OCI-LY3 (cell line): ENCODE measurements at regions not wholly inside any gene's neighbourhood (a gene's known extent, or its start where the extent isn't known, plus 50 kb on each side); places are given as distances from the start of the nearest gene placed in this dataset.

Experiments
- H2AFZ ChIP-seq: fragments of 200-600, 300-600 bp; shearing (Covaris generic); 2 replicates; pipeline ENCODE4 v1.6.0; 2014; ENCODE audit warnings: antibody characterized with exemption, low read depth, low read length
- H3K27ac ChIP-seq: fragments of 200-600, 300-600 bp; sonication (generic); 2 replicates; pipeline ENCODE4 v1.5.1; 2014; ENCODE audit warnings: mild to moderate bottlenecking, low read length, moderate library complexity, mixed read lengths
- H3K27me3 ChIP-seq: fragments of 200-600, 300-600 bp; sonication (generic); 2 replicates; pipeline ENCODE4 v1.6.1; 2014; ENCODE audit warnings: low read depth, low read length, mixed read lengths
- H3K36me3 ChIP-seq: fragments of 200-600, 300-600 bp; sonication (generic); replicated peaks from 2 replicates; pipeline ENCODE3; 2014; ENCODE audit warnings: low read depth, low read length, mixed read lengths
- H3K4me1 ChIP-seq: fragments of 300-600, 200-600 bp; sonication (generic); 2 replicates; pipeline ENCODE4 v1.6.1; 2014; ENCODE audit warnings: low read length, mixed read lengths
- H3K4me2 ChIP-seq: fragments of 200-600, 300-600 bp; sonication (generic); 2 replicates; pipeline ENCODE4 v1.6.1; 2014; ENCODE audit warnings: low read length, mixed read lengths
- H3K4me3 ChIP-seq: fragments of 300-600, 200-600 bp; sonication (generic); 2 replicates; pipeline ENCODE4 v1.5.1; 2014; ENCODE audit warnings: antibody characterized with exemption, mild to moderate bottlenecking, low read length, moderate library complexity
- H3K79me2 ChIP-seq: fragments of 300-600, 200-600 bp; shearing (Covaris generic); 2 replicates; pipeline ENCODE4 v1.6.1; 2014; ENCODE audit warnings: mild to moderate bottlenecking, low read length, mixed read lengths
- H3K9ac ChIP-seq: fragments of 300-600, 200-600 bp; shearing (Covaris generic); 2 replicates; pipeline ENCODE4 v1.6.0; 2014; ENCODE audit warnings: mild to moderate bottlenecking, low read length, moderate library complexity
- H3K9me3 ChIP-seq: fragments of 200-600, 300-600 bp; shearing (Covaris generic); 2 replicates; pipeline ENCODE4 v1.6.1; 2014; ENCODE audit warnings: low read length, mixed read lengths; ENCODE audit not compliant: insufficient read depth
- H4K20me1 ChIP-seq: fragments of 200-600, 300-600 bp; sonication (generic); 2 replicates; pipeline ENCODE4 v1.6.1; 2016; ENCODE audit warnings: low read length, mixed read lengths; ENCODE audit not compliant: insufficient read depth
- EZH2phosphoT487 ChIP-seq: fragments of 200-600 bp; shearing (Covaris generic); IDR thresholded peaks from 2 replicates; pipeline ENCODE4 v1.6.1; 2018; ENCODE audit warnings: antibody characterized with exemption, mixed run types, low read depth
- TF ChIP-seq, protein P1 (sequence below): fragments of 200-600, 300-600 bp; sonication (generic); IDR thresholded peaks from 2 replicates; pipeline ENCODE4 v1.5.1; 2014; ENCODE audit warnings: antibody characterized with exemption, low read length, low read depth

DNA sequence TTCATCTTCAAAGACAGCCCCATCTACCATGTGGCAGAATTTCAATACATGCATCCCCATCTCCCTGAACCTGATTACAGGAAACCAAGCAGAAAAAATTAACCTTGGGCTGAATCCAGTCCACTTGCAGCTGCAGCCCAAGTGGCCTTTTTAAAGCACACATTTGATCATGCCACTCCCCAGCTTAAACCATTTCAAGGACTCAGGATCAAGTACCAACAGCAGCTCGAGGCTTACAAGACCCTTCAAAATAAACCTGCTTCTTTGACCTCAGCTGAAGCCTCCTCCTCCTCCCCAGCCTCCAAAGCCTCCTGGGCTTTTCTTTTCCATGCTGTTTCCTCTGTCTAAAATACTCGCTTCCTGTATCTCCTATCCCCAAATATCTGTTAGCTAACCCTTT is 50.7 kb upstream of the KIT start:
- Histone ChIP-seq H3K4me2 (no peak overlapping the region), H3K27me3 (no peaks in the 10 kb centered on the region), H3K4me3 (no peak overlapping the region), H2AFZ (no peak overlapping the region), H3K27ac (no peak overlapping the region), H3K4me1 (no peaks in the 10 kb centered on the region), H3K9me3 (no peaks in the 10 kb centered on the region), H3K79me2 (no peaks in the 10 kb centered on the region), H3K9ac (no peak overlapping the region), H4K20me1 (no peaks in the 10 kb centered on the region), H3K36me3 (no peaks in the 10 kb centered on the region)
- TF ChIP-seq EZH2phosphoT487: no peak
- TF ChIP-seq, protein P1, sequence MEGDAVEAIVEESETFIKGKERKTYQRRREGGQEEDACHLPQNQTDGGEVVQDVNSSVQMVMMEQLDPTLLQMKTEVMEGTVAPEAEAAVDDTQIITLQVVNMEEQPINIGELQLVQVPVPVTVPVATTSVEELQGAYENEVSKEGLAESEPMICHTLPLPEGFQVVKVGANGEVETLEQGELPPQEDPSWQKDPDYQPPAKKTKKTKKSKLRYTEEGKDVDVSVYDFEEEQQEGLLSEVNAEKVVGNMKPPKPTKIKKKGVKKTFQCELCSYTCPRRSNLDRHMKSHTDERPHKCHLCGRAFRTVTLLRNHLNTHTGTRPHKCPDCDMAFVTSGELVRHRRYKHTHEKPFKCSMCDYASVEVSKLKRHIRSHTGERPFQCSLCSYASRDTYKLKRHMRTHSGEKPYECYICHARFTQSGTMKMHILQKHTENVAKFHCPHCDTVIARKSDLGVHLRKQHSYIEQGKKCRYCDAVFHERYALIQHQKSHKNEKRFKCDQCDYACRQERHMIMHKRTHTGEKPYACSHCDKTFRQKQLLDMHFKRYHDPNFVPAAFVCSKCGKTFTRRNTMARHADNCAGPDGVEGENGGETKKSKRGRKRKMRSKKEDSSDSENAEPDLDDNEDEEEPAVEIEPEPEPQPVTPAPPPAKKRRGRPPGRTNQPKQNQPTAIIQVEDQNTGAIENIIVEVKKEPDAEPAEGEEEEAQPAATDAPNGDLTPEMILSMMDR: no peak

DNA sequence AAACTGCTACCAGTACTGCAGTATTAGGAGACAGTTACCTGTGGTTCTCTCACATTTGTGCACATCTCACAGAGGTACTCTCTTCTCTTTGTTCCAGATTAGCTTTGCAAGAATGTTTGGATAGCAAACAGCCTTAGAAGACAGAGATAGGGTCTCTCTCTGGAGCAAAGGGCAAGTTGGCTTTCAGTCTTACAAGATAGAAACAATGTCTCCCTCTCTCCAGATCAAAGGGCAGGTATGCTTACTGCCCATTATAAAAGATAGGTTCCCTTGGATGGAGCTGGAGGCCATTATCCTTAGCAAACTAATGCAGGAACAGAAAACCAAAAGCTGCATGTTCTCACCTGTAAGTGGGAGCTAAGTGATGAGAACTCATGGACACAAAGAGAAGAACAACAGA is 50.2 kb upstream of the KIT start:
- Histone ChIP-seq H3K27me3 (no peaks in the 10 kb centered on the region), H3K27ac (no peak overlapping the region), H3K9me3 (no peaks in the 10 kb centered on the region), H3K36me3 (no peaks in the 10 kb centered on the region), H3K9ac (no peak overlapping the region), H3K4me1 (no peaks in the 10 kb centered on the region), H2AFZ (no peak overlapping the region), H3K79me2 (no peaks in the 10 kb centered on the region), H4K20me1 (no peaks in the 10 kb centered on the region), H3K4me2 (no peak overlapping the region), H3K4me3 (no peak overlapping the region)
- TF ChIP-seq EZH2phosphoT487: no peak
- TF ChIP-seq, protein P1: no peak
